Keratinocyte (primary cell): ENCODE measurements at regions not wholly inside any gene's neighbourhood (a gene's known extent, or its start where the extent isn't known, plus 50 kb on each side); places are given as distances from the start of the nearest gene placed in this dataset.

Experiments
- DNase-seq: peaks from one replicate; pipeline ENCODE4 v3.0.0-alpha.2; 2011; ENCODE audit warnings: low read depth, missing footprints, low spot score
- FAIRE-seq: peaks from 2 replicates; lab custom pipeline; 2011; peaks lifted over from hg19 to GRCh38; lab: Jason Lieb, UNC
- H2AFZ ChIP-seq: 2 replicates; pipeline ENCODE4 v1.6.0; 2012; ENCODE audit warnings: low read length, control low read depth, inconsistent platforms; ENCODE audit not compliant: control insufficient read depth
- H3K27ac ChIP-seq: 2 replicates; pipeline ENCODE4 v1.5.1; 2011; ENCODE audit warnings: low read length; ENCODE audit not compliant: control insufficient read depth, insufficient read depth
- H3K27me3 ChIP-seq: 3 replicates; pipeline ENCODE4 v1.6.0; 2011; ENCODE audit warnings: low read length; ENCODE audit not compliant: control insufficient read depth, insufficient read depth; ENCODE audit errors: extremely low read depth
- H3K36me3 ChIP-seq, 2 experiments: 2 replicates in 1 of 2; 3 replicates in 1 of 2; pipeline ENCODE4 v1.5.1; 2011; ENCODE audit warnings: low read length in 2 of 2, mild to moderate bottlenecking in 1 of 2; ENCODE audit not compliant: control insufficient read depth in 2 of 2, insufficient read depth in 2 of 2; ENCODE audit errors: extremely low read depth in 1 of 2
- H3K4me1 ChIP-seq: 3 replicates; pipeline ENCODE4 v1.5.1; 2011; ENCODE audit warnings: low read length; ENCODE audit not compliant: control insufficient read depth, insufficient read depth; ENCODE audit errors: extremely low read depth
- H3K4me2 ChIP-seq: 3 replicates; pipeline ENCODE4 v1.6.0; 2011; ENCODE audit warnings: low read depth, low read length; ENCODE audit not compliant: control insufficient read depth, insufficient read depth; ENCODE audit errors: extremely low read depth
- H3K4me3 ChIP-seq, 3 experiments: fragments of 200-600 bp in 1 of 3; sonication (generic) in 1 of 3; 2 replicates in 2 of 3; 3 replicates in 1 of 3; pipeline ENCODE4 v1.5.1; 2011 to 2016; ENCODE audit warnings: low read length in 3 of 3, mild to moderate bottlenecking in 3 of 3, control low read depth in 2 of 3, inconsistent platforms in 1 of 3, low read depth in 1 of 3, mixed read lengths in 1 of 3, mixed run types in 1 of 3, moderate library complexity in 1 of 3; ENCODE audit not compliant: control insufficient read depth in 2 of 3, insufficient read depth in 2 of 3; ENCODE audit errors: extremely low read depth in 1 of 3
- H3K79me2 ChIP-seq: 2 replicates; pipeline ENCODE4 v1.6.0; 2012; ENCODE audit warnings: low read length; ENCODE audit not compliant: control insufficient read depth, insufficient read depth
- H3K9ac ChIP-seq: 3 replicates; pipeline ENCODE4 v1.6.0; 2011; ENCODE audit warnings: low read length; ENCODE audit not compliant: control insufficient read depth, insufficient read depth; ENCODE audit errors: extremely low read depth
- H3K9me1 ChIP-seq: 3 replicates; pipeline ENCODE4 v1.6.0; 2011; ENCODE audit warnings: low read length; ENCODE audit not compliant: control insufficient read depth, insufficient read depth; ENCODE audit errors: extremely low read depth
- H3K9me3 ChIP-seq: 2 replicates; pipeline ENCODE4 v1.5.1; 2012; ENCODE audit warnings: low read depth, low read length; ENCODE audit not compliant: control insufficient read depth
- H4K20me1 ChIP-seq: 3 replicates; pipeline ENCODE4 v1.6.0; 2011; ENCODE audit warnings: low read length; ENCODE audit not compliant: control insufficient read depth, insufficient read depth; ENCODE audit errors: extremely low read depth
- EZH2 ChIP-seq: IDR thresholded peaks from one replicate; pipeline ENCODE4 v1.6.1; 2012; ENCODE audit warnings: inconsistent platforms, mild to moderate bottlenecking, low read length, moderate library complexity
- dilution Hi-C: fragments of 300-500 bp; cut with MboI; formaldehyde crosslinking; loops from one replicate; pipeline ENCODE4 v1.7.0; 2020; ENCODE audit warnings: low sequenced_read_pairs; ENCODE audit not compliant: extremely low pct_ligation_motif_present
- TF ChIP-seq, protein P1 (sequence below), 3 experiments: IDR thresholded peaks in 1 of 3; conservative IDR thresholded peaks in 1 of 3; optimal IDR thresholded peaks in 1 of 3; 2 replicates in 2 of 3; 3 replicates in 1 of 3; pipeline versions ENCODE3 to v1.5.1; 2011; ENCODE audit warnings: low read length in 3 of 3, mild to moderate bottlenecking in 3 of 3, moderate library complexity in 2 of 3, control low read depth in 1 of 3, inconsistent platforms in 1 of 3; ENCODE audit not compliant: insufficient read depth in 2 of 3; ENCODE audit errors: extremely low read depth in 1 of 3

DNA sequence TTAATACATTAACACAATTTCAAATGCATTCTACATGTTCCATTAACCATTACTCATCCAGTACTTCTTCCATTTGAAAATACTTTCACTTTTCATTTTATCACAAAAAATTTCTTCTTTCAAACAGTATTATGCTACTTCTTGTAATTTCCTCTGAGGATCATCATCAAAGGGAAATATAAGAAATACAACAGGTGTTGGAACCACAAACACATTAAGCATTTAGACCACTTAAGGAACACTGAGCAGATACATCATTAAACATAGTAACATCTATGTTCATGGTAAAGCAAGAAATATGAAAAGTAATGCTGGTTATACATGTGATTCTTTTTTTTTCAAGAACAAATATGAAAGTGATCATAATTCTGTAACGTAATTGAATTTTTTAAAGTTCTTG lies 2207.0 kb downstream of the ARAP2 start:
- Histone ChIP-seq H3K4me1 (no peaks in the 10 kb centered on the region), H3K36me3 (no peaks in the 10 kb centered on the region), H3K27me3 (no peaks in the 10 kb centered on the region), H2AFZ (no peak overlapping the region), H4K20me1 (no peaks in the 10 kb centered on the region), H3K9me1 (no peaks in the 10 kb centered on the region), H3K9ac (no peak overlapping the region), H3K27ac (no peak overlapping the region), H3K4me3 (no peak overlapping the region), H3K4me2 (no peak overlapping the region), H3K79me2 (no peaks in the 10 kb centered on the region), H3K9me3 (no peaks in the 10 kb centered on the region)
- DNase-seq (no peak), FAIRE-seq (no peak)
- TF ChIP-seq, protein P1, sequence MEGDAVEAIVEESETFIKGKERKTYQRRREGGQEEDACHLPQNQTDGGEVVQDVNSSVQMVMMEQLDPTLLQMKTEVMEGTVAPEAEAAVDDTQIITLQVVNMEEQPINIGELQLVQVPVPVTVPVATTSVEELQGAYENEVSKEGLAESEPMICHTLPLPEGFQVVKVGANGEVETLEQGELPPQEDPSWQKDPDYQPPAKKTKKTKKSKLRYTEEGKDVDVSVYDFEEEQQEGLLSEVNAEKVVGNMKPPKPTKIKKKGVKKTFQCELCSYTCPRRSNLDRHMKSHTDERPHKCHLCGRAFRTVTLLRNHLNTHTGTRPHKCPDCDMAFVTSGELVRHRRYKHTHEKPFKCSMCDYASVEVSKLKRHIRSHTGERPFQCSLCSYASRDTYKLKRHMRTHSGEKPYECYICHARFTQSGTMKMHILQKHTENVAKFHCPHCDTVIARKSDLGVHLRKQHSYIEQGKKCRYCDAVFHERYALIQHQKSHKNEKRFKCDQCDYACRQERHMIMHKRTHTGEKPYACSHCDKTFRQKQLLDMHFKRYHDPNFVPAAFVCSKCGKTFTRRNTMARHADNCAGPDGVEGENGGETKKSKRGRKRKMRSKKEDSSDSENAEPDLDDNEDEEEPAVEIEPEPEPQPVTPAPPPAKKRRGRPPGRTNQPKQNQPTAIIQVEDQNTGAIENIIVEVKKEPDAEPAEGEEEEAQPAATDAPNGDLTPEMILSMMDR (optimal IDR thresholded peaks at IDR 0.05 in 1 of 3, IDR thresholded peaks at IDR 0.05 in 1 of 3, conservative IDR thresholded peaks at IDR 0.05 in 1 of 3; ENCODE audit: extremely low read depth in 1 of 3, insufficient read depth in 2 of 3, low read length in 3 of 3): no peak
- TF ChIP-seq EZH2: no peak
- dilution Hi-C loops: no loop called here

DNA sequence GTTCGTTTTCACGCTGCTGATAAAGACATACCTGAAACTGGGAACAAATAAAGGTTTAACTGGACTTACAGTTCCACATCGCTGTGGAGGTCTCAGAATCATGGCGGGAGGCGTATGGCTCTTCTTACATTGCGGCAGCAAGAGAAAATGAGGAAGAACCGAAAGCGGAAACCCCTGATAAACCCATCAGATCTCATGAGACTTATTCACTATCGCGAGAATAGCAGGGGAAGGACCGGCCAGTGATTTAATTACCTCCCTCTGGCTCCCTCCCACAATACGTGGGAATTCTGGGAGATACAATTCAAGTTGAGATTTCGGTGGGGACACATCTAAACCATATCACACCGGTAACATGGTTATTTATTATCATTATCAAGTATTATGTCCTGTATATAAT lies 2204.5 kb downstream of the ARAP2 start:
- no peak overlapping the region for H3K9ac ChIP-seq
- H3K27ac ChIP-seq: no peak overlapping the region
- H3K4me1 ChIP-seq: no peaks in the 10 kb centered on the region
- H3K36me3 ChIP-seq: no peaks in the 10 kb centered on the region
- no peak for TF ChIP-seq EZH2
- TF ChIP-seq, protein P1 (optimal IDR thresholded peaks at IDR 0.05 in 1 of 3, IDR thresholded peaks at IDR 0.05 in 1 of 3, conservative IDR thresholded peaks at IDR 0.05 in 1 of 3; ENCODE audit: extremely low read depth in 1 of 3, insufficient read depth in 2 of 3, low read length in 3 of 3): no peak
- no peak overlapping the region for H2AFZ ChIP-seq
- H3K9me3 ChIP-seq: no peaks in the 10 kb centered on the region
- DNase-seq (no peak), FAIRE-seq (no peak)
- H3K27me3 ChIP-seq: no peaks in the 10 kb centered on the region
- no peaks in the 10 kb centered on the region for H3K9me1 ChIP-seq
- H3K4me3 ChIP-seq: no peak overlapping the region
- no peaks in the 10 kb centered on the region for H4K20me1 ChIP-seq
- dilution Hi-C loops: no loop called here
- no peak overlapping the region for H3K4me2 ChIP-seq
- H3K79me2 ChIP-seq: no peaks in the 10 kb centered on the region
